ENCODE measurements at regions not wholly inside any gene's neighbourhood (a gene's known extent, or its start where the extent isn't known, plus 50 kb on each side); places are given as distances from the start of the nearest gene placed in this dataset.

DNA sequence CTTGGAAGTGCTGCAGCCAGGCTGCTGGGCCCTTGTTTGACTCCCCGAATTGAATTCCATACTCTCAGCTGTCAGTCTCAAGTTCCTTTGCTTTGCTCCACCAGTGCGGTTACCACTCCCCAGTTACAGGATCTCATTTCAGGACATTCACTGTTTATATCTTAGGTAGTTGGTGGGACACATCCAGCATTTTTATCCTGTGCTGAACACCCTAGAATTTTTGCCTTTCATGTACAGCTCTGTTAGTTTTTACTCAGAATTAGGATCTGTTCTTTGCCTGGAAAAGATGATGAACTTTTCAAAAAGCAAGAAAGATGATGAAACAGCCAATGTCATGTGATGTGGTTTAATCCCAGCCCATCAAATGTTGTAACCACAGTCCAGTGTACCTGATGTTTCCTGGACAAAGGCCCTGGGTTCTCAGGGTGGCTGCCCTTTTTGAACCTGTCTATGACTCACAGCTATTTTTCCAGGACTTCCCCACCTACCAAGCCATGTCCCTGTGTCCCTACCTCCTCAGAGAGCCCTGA is 149.7 kb downstream of the NOC3L start:
- POLR2A ChIA-PET (ENCODE audit: partially characterized antibody), result no interaction called here
- TF ChIP-seq SP4 (IDR thresholded peaks at IDR 0.05; ENCODE audit: low read length), result no peak
- no peak for TF ChIP-seq POLR2A (IDR thresholded peaks at IDR 0.05; ENCODE audit: control extremely low read depth in 1 of 2, low read depth in 2 of 2, low read length in 2 of 2)
- TF ChIP-seq SP2 (IDR thresholded peaks at IDR 0.05; ENCODE audit: low read length), result no peak
- no peak for TF ChIP-seq EZH2 (IDR thresholded peaks at IDR 0.05; ENCODE audit: low read depth, low read length, severe bottlenecking)
- TF ChIP-seq, protein P1, sequence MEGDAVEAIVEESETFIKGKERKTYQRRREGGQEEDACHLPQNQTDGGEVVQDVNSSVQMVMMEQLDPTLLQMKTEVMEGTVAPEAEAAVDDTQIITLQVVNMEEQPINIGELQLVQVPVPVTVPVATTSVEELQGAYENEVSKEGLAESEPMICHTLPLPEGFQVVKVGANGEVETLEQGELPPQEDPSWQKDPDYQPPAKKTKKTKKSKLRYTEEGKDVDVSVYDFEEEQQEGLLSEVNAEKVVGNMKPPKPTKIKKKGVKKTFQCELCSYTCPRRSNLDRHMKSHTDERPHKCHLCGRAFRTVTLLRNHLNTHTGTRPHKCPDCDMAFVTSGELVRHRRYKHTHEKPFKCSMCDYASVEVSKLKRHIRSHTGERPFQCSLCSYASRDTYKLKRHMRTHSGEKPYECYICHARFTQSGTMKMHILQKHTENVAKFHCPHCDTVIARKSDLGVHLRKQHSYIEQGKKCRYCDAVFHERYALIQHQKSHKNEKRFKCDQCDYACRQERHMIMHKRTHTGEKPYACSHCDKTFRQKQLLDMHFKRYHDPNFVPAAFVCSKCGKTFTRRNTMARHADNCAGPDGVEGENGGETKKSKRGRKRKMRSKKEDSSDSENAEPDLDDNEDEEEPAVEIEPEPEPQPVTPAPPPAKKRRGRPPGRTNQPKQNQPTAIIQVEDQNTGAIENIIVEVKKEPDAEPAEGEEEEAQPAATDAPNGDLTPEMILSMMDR (IDR thresholded peaks at IDR 0.05; ENCODE audit: control extremely low read depth in 1 of 3, insufficient read depth in 1 of 3, low read depth in 1 of 3, low read length in 3 of 3), result no peak

More for the DNA sequence above, 149.7 kb downstream of the NOC3L start:
- H4K8ac ChIP-seq (ENCODE audit: extremely low read depth, insufficient read depth, low read length), result no peak overlapping the region
- no peak for FAIRE-seq
- no peak overlapping the region for H4K5ac ChIP-seq (ENCODE audit: insufficient read length, low read depth, low read length)
- no peak overlapping the region for H2AK5ac ChIP-seq (ENCODE audit: low read depth, low read length)
- H3K23ac ChIP-seq (ENCODE audit: insufficient read length), result no peak overlapping the region
- no peak overlapping the region for H2BK5ac ChIP-seq (ENCODE audit: low read depth, low read length)
- no peaks in the 10 kb centered on the region for H3K79me1 ChIP-seq (ENCODE audit: low read depth, low read length)
- no peak overlapping the region for H2BK120ac ChIP-seq (replicated peaks; ENCODE audit: low read depth, low read length)
- CTCF ChIA-PET (ENCODE audit: partially characterized antibody), result interaction anchor here (0.6 kb wide), 1 partner anchor 297 kb away, joined by 3 read pairs; no protein-coding TSS in a partner anchor
- no peaks in the 10 kb centered on the region for H3K36me3 ChIP-seq (ENCODE audit: control insufficient read depth in 2 of 4, insufficient read depth in 4 of 4, low read length in 3 of 4)
- H3K27ac ChIP-seq (ENCODE audit: low read depth, low read length), result no peak overlapping the region
- no peak overlapping the region for H3K56ac ChIP-seq (replicated peaks; ENCODE audit: insufficient read length, low read depth, low read length)
- 0 out of 2 replicates have a peak, but pooled peaks cover 2% of the 10 kb centered on the region for H3K23me2 ChIP-seq (ENCODE audit: low read depth, low read length)
- H2BK20ac ChIP-seq (ENCODE audit: low read length), result no peak overlapping the region
- no peak overlapping the region for H3K18ac ChIP-seq (ENCODE audit: extremely low read depth, low read length)
- no peaks in the 10 kb centered on the region for H3K9me3 ChIP-seq (ENCODE audit: insufficient read depth in 2 of 2, low read depth in 1 of 2, low read length in 1 of 2)
- H3K4ac ChIP-seq (replicated peaks; ENCODE audit: insufficient read length, low read depth, low read length), result no peak overlapping the region
- H3K9ac ChIP-seq (replicated peaks in 1 of 4; ENCODE audit: extremely low read depth in 1 of 4, low read depth in 3 of 4, low read length in 3 of 4), result no peak overlapping the region
- no peaks in the 10 kb centered on the region; a peak in 1 of 7 replicates for H3K27me3 ChIP-seq (replicated peaks in 1 of 4; ENCODE audit: control insufficient read depth in 3 of 4, extremely low read depth in 1 of 4, insufficient read depth in 3 of 4, low read length in 3 of 4)
- no peaks in the 10 kb centered on the region for H3K79me2 ChIP-seq (ENCODE audit: control insufficient read depth in 1 of 2, insufficient read depth in 2 of 2, low read length in 2 of 2)
- no peak overlapping the region for H3K4me3 ChIP-seq (ENCODE audit: extremely low read depth in 1 of 4, insufficient read depth in 2 of 4, low read depth in 3 of 4, low read length in 4 of 4)
- H4K20me1 ChIP-seq (replicated peaks in 1 of 2; ENCODE audit: control insufficient read depth in 1 of 2, insufficient read depth in 2 of 2, low read length in 2 of 2), result no peaks in the 10 kb centered on the region
- no peak overlapping the region for H2BK12ac ChIP-seq (ENCODE audit: low read depth, low read length)
- peaks cover 0 to 9% (median 7%) of the 10 kb centered on the region in 4 experiments; a peak in 4 of 7 replicates for H3K4me1 ChIP-seq (replicated peaks in 1 of 4; ENCODE audit: control insufficient read depth in 3 of 4, insufficient read depth in 4 of 4, low read length in 3 of 4)
- no peak for DNase-seq (ENCODE audit: low read depth in 1 of 2, low spot score in 2 of 2)
- no peak overlapping the region for H3K4me2 ChIP-seq (ENCODE audit: insufficient read depth in 1 of 2, low read depth in 2 of 2, low read length in 2 of 2)
- H2AFZ ChIP-seq (ENCODE audit: low read length), result no peak overlapping the region
- WGBS, 2 experiments (ENCODE audit: extremely low coverage in 1 of 2, insufficient coverage in 1 of 2, insufficient read length in 1 of 2, insufficient replicate concordance in 2 of 2, low coverage in 1 of 2, low lambda C conversion rate in 2 of 2, missing lambda C conversion rate in 1 of 2), result 87% methylated on average over 2 of the region's 2 CpGs; no CpG with 5 or more reads in 1 of the 2 experiments
- H4K91ac ChIP-seq (replicated peaks; ENCODE audit: insufficient read length, low read length), result no peak overlapping the region
- H3K14ac ChIP-seq (ENCODE audit: insufficient read length), result no peak overlapping the region
- H2BK15ac ChIP-seq (ENCODE audit: low read length), result no peak overlapping the region

Data from H1 (cell line).